Mesothelial cell of epicardium (in vitro differentiated cells): ENCODE measurements at regions not wholly inside any gene's neighbourhood (a gene's known extent, or its start where the extent isn't known, plus 50 kb on each side); places are given as distances from the start of the nearest gene placed in this dataset.

Experiments used
- DNase-seq, 2 experiments: peaks; one replicate each; pipeline ENCODE4 v3.0.0; 2021; ENCODE audit warnings: low spot score in 2 of 2; ENCODE audit not compliant: unreplicated experiment in 2 of 2
- H3K27ac Mint-ChIP-seq: 2 replicates; pipeline ENCODE4 v1.8.0; 2021; ENCODE audit warnings: mixed read lengths
- H3K27me3 Mint-ChIP-seq: 2 replicates; pipeline ENCODE4 v1.8.0; 2021; ENCODE audit warnings: low read depth, mixed read lengths
- H3K36me3 Mint-ChIP-seq: 2 replicates; pipeline ENCODE4 v1.8.0; 2021; ENCODE audit warnings: mixed read lengths
- H3K4me1 Mint-ChIP-seq: 2 replicates; pipeline ENCODE4 v1.8.0; 2021; ENCODE audit warnings: mixed read lengths
- H3K4me3 Mint-ChIP-seq: 2 replicates; pipeline ENCODE4 v1.8.0; 2021; ENCODE audit warnings: mild to moderate bottlenecking, moderate library complexity, mixed read lengths
- H3K9me3 Mint-ChIP-seq: 2 replicates; pipeline ENCODE4 v1.8.0; 2021; ENCODE audit warnings: mixed read lengths
- CTCF ChIP-seq: fragments of 200-600 bp; sonication (generic); IDR thresholded peaks from one replicate; pipeline ENCODE4 v1.5.0; 2021; ENCODE audit warnings: antibody characterized with exemption; ENCODE audit not compliant: unreplicated experiment

DNA sequence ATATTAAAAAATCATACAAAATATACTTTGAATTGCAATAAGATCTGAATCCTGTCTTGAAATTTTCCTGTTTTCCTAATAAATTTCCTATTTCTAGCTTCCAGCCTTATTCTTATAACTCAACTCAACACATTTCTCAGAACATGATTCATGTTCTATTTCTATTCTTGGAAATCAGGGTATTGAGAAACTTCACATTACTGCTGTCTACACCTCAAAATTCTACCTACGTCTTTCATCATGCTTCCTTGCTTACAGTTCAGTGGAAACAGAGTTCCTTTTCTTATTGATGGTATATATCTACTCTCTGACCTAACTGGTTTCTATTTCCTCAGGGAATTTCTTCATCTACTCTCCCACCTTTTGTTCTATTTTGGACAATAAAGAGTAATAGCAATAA, 2139.0 kb downstream of the ARAP2 start:
- Mint-ChIP-seq H3K27me3 (no peaks in the 10 kb centered on the region), H3K27ac (no peak overlapping the region), H3K4me3 (no peak overlapping the region), H3K9me3 (no peaks in the 10 kb centered on the region), H3K4me1 (no peaks in the 10 kb centered on the region), H3K36me3 (no peaks in the 10 kb centered on the region)
- no peak for TF ChIP-seq CTCF
- DNase-seq: no peak

- no peak for TF ChIP-seq CTCF
- Mint-ChIP-seq H3K4me1 (no peaks in the 10 kb centered on the region), H3K9me3 (no peaks in the 10 kb centered on the region), H3K27ac (no peak overlapping the region), H3K36me3 (no peaks in the 10 kb centered on the region), H3K4me3 (no peak overlapping the region), H3K27me3 (no peaks in the 10 kb centered on the region)
- no peak for DNase-seq
Observed at GRCh38 chr4:34108391-34108790, 2135.9 kb downstream of the ARAP2 start.

DNA sequence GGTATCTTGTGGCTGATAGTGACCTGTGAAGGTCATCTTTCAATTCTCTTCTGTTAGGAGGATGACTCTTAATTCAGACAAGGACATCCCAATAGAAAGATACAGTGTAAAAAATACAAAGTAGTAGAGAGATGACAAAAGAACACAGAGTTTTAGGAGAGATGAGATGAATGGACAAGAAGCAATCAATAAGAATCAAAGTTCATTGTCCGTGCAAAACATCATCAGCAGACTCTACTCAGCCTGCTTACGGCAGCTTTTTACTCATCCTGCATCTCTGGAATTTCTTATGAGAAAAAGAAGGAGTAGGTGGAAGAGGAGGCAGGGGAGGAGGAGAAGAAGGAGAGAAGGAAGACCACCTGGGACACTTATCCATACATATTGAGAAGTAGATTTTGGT, 2131.7 kb downstream of the ARAP2 start:
- H3K27ac Mint-ChIP-seq: no peak overlapping the region
- no peak for TF ChIP-seq CTCF
- H3K4me3 Mint-ChIP-seq: no peak overlapping the region
- H3K9me3 Mint-ChIP-seq: no peaks in the 10 kb centered on the region
- no peaks in the 10 kb centered on the region for H3K27me3 Mint-ChIP-seq
- H3K4me1 Mint-ChIP-seq: no peaks in the 10 kb centered on the region
- no peaks in the 10 kb centered on the region for H3K36me3 Mint-ChIP-seq
- no peak for DNase-seq

DNA sequence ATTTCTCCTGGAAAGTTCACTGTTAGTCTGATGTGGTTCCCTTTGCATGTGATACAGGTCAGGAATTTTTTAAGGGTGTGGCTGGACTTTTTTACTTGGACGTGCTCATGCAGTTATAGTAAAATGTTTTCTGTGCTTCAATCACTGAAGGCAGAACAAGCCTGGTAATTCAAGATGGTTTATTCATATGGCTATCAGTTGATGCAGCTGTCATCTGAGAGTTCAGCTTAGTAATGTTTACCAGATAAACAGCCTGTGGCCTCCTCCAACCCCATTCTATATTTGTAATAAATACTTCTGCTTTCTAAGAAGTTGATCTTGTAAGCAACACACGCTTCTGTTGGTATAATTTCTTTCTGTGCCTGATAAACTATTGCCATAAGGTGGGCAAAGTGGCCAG, 2105.9 kb downstream of the ARAP2 start:
- no peak for TF ChIP-seq CTCF
- no peak for DNase-seq
- peaks cover 6% of the 10 kb centered on the region for H3K4me1 Mint-ChIP-seq
- H3K9me3 Mint-ChIP-seq: peaks cover 35% of the 10 kb centered on the region
- H3K27ac Mint-ChIP-seq: no peak overlapping the region
- no peaks in the 10 kb centered on the region for H3K27me3 Mint-ChIP-seq
- H3K36me3 Mint-ChIP-seq: peaks cover 7% of the 10 kb centered on the region
- no peak overlapping the region for H3K4me3 Mint-ChIP-seq

GRCh38 chr4:34139346-34139745, 2105.0 kb downstream of the ARAP2 start:
- H3K27ac Mint-ChIP-seq: no peak overlapping the region
- H3K27me3 Mint-ChIP-seq: no peaks in the 10 kb centered on the region
- no peak for TF ChIP-seq CTCF
- H3K36me3 Mint-ChIP-seq: peaks cover 7% of the 10 kb centered on the region
- no peak overlapping the region for H3K4me3 Mint-ChIP-seq
- DNase-seq: no peak
- peaks cover 6% of the 10 kb centered on the region for H3K4me1 Mint-ChIP-seq
- H3K9me3 Mint-ChIP-seq: peaks cover 31% of the 10 kb centered on the region

- no peak for DNase-seq
- Mint-ChIP-seq H3K4me3 (no peak overlapping the region), H3K27me3 (no peaks in the 10 kb centered on the region), H3K36me3 (no peaks in the 10 kb centered on the region), H3K27ac (no peak overlapping the region), H3K9me3 (peaks cover 3% of the 10 kb centered on the region), H3K4me1 (no peaks in the 10 kb centered on the region)
- no peak for TF ChIP-seq CTCF
Observed at GRCh38 chr4:34148322-34148908, 2095.9 kb downstream of the ARAP2 start.
